Activated naive CD8-positive, alpha-beta T cell treated with anti-CD3 and anti-CD28 coated beads, Interleukin-2, amount 10 ng/mL, durations not matched to agents 7 days and 5 days (primary cell): ENCODE measurements at regions not wholly inside any gene's neighbourhood (a gene's known extent, or its start where the extent isn't known, plus 50 kb on each side); places are given as distances from the start of the nearest gene placed in this dataset.

Experiments used
- ATAC-seq: fragments of 150-1000 bp; cut with Tn5 transposase; one replicate; pipeline ENCODE4 v1.10.0; 2021; ENCODE audit warnings: low read depth, moderate library complexity
- POLR2A ChIA-PET: fragments of 350-600 bp; sonication (Branson Sonifier 250); formaldehyde crosslinking; loops from one replicate; lab custom pipeline; 2021; ENCODE audit warnings: antibody characterized with exemption; lab: Charles Lee
- DNase-seq: peaks from one replicate; pipeline ENCODE4 v3.0.0; 2021
- H3K27ac Mint-ChIP-seq: one replicate; pipeline ENCODE4 v1.8.0; 2022; ENCODE audit warnings: mild to moderate bottlenecking, mixed read lengths
- H3K27me3 Mint-ChIP-seq: one replicate; pipeline ENCODE4 v1.8.0; 2022; ENCODE audit warnings: mild to moderate bottlenecking, moderate library complexity, mixed read lengths
- H3K36me3 Mint-ChIP-seq: one replicate; pipeline ENCODE4 v1.8.0; 2021; ENCODE audit warnings: mild to moderate bottlenecking, mixed read lengths
- H3K4me1 Mint-ChIP-seq: one replicate; pipeline ENCODE4 v1.8.0; 2021; ENCODE audit warnings: mixed read lengths
- H3K4me3 Mint-ChIP-seq: one replicate; pipeline ENCODE4 v1.8.0; 2022; ENCODE audit warnings: mild to moderate bottlenecking, moderate library complexity, mixed read lengths
- H3K9me3 Mint-ChIP-seq: one replicate; pipeline ENCODE4 v1.8.0; 2021; ENCODE audit warnings: mixed read lengths

DNA sequence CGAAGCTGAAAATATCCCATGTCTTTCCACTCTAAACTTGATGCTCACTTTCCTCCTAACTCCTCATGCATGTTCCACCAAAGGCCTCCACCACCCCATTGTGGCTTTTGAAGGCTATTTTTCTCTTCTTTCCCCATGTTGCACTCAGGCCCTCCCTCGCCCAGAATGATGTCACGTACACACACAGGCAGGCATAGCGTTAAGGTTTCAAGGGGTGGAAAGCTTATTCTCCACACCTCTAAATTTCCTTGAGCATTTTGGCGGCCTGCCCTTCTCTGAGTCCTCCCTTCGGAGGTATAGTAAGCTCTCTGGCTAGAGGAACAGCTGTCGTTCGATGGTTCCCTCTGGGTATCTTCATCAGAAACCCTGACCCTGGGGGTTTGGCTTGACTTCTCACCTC, 673.5 kb downstream of the ACTL7B start:
- POLR2A ChIA-PET = no interaction called here
- Mint-ChIP-seq H3K27ac (no peak overlapping the region), H3K36me3 (no peaks in the 10 kb centered on the region), H3K27me3 (no peaks in the 10 kb centered on the region), H3K9me3 (no peaks in the 10 kb centered on the region), H3K4me1 (no peaks in the 10 kb centered on the region), H3K4me3 (no peak overlapping the region)
- no peak for ATAC-seq
- no peak for DNase-seq

DNA sequence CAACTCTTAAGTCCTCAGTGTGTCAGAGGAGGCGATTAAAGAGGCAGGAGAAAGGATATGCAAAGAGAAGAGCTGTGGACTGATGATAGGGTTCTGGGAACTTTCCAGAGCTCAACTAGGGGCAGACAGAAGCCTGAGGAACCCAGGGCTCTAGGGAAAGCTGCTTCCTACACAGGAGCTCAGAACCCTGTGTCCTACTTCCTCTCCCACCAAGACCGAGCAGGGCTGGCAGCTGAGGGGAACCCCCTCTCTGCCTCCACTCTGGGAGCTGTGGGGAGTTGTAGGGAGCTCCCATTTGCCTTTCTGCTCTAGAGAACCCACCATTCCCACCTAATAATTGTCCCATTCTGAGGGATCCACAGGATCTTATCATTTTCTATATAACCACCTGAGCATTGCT, 674.3 kb downstream of the ACTL7B start:
- DNase-seq (no peak), ATAC-seq (no peak)
- no peaks in the 10 kb centered on the region for H3K4me1 Mint-ChIP-seq
- H3K27ac Mint-ChIP-seq = no peak overlapping the region
- no peak overlapping the region for H3K4me3 Mint-ChIP-seq
- no peaks in the 10 kb centered on the region for H3K27me3 Mint-ChIP-seq
- POLR2A ChIA-PET = no interaction called here
- no peaks in the 10 kb centered on the region for H3K36me3 Mint-ChIP-seq
- H3K9me3 Mint-ChIP-seq = no peaks in the 10 kb centered on the region

DNA sequence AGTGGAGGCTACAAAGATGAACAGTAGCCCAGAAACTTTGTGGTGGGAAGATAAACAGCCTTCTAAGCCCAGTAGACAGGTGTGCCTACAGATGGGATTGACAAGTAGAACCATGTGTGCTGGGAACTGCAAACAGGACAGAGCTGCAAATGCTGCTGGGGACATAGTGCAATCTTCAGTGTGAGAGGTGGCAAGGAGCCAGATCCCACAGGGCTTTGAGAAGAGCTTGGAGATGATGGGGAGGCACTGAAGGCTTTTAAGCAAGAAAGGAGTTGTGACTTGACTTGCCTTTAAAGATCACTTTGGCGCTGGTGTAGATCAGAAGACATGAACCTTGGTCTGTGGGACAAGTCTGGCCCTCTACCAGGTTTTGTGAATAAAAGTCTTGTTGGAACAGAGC, 675.2 kb downstream of the ACTL7B start:
- H3K4me1 Mint-ChIP-seq = no peaks in the 10 kb centered on the region
- POLR2A ChIA-PET = no interaction called here
- no peak overlapping the region for H3K4me3 Mint-ChIP-seq
- H3K36me3 Mint-ChIP-seq = no peaks in the 10 kb centered on the region
- no peak overlapping the region for H3K27ac Mint-ChIP-seq
- no peak for DNase-seq
- ATAC-seq = no peak
- no peaks in the 10 kb centered on the region for H3K9me3 Mint-ChIP-seq
- no peaks in the 10 kb centered on the region for H3K27me3 Mint-ChIP-seq

DNA sequence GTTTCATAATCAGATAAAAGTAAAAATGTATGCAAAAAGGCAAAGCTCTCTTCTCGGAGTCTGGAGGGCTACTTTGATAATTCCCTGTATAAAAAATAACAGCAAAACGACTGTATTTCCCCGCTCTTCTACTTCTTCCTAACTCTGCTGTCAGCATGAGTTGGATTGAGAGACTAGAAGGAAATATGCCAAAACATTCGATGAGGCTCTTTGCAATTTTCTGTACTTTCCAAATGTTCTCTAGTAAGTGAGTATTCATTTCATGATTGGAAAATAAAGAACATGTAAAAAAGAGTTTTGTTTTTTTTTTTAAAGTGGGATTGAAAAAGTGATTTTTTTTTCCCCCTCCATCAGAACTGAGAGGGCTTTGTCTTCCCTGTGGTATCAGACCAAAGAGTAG, 677.5 kb downstream of the ACTL7B start:
- DNase-seq = no peak
- Mint-ChIP-seq H3K27me3 (no peaks in the 10 kb centered on the region), H3K4me3 (no peak overlapping the region), H3K9me3 (peaks cover 2% of the 10 kb centered on the region), H3K27ac (no peak overlapping the region), H3K36me3 (no peaks in the 10 kb centered on the region), H3K4me1 (no peaks in the 10 kb centered on the region)
- no peak for ATAC-seq
- POLR2A ChIA-PET = no interaction called here

DNA sequence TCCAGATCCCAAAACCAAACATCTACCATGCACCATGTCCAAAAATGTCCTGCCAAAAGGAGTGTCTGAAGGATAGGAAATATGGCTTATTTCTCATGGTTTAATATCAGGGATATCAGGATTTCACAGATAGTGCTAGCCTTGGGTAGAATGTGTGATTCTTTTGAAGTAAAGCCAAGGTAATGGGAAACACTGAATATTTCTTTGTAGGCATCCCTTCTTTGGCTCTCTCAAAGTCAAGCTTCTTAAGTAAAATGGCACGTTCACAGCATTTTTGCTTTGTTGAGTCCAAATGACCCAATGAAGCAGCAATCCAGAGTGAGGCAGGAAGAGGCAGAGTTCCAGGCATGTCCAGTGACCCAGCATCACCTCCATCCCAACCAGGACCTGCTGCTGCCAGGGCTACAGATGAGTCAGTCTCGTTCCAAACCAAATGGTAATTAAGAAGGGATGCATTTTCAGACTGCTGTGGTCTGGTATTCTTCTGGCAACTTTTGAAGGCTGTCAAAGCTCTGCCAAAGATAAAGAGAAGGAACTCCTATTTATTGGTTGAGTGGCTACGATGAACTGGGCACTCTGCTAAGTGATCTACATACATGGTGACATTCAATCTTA, 678.8 kb upstream of the KLF4 start:
- POLR2A ChIA-PET = no interaction called here
- Mint-ChIP-seq H3K4me1 (no peaks in the 10 kb centered on the region), H3K9me3 (peaks cover 12% of the 10 kb centered on the region), H3K27ac (no peak overlapping the region), H3K36me3 (no peaks in the 10 kb centered on the region), H3K4me3 (no peak overlapping the region), H3K27me3 (no peaks in the 10 kb centered on the region)
- no peak for ATAC-seq
- no peak for DNase-seq

DNA sequence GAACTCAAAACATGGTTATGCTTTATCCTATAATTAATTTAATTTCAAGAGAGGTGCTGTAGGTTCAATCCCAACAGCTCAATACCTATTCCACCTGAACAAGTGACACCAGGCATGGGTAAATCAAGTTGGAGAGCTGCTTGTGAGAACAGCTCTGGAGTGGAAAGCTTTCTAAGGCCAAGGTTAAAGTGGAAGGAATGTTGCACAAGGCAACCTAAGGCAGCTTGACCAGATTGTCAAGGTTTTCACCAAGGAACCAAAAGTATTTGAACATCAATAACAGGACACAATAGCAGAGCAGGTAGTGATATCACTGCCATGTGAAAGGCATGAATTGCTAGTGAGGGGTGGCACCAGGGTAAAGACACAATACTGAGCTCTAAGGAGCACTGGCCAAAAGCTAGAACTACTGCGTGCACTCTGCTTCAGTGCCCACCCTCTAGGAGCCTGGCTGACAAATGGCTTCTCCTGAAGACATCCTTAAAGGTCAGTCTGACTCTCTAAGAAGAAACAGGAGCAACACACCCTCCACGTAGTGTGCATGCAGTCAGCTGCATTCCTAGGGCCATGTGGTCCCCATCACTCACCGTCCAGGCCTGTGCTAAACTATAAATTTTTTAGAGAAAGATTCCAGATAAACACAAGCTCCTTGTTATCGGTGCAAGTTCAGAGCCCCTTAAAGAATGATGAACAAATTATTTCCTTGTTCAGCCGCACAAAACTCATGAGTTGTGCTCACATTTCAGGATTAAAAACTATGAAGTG, 677.7 kb upstream of the KLF4 start:
- ATAC-seq (no peak), DNase-seq (no peak)
- Mint-ChIP-seq H3K9me3 (peaks cover 11% of the 10 kb centered on the region), H3K4me3 (no peak overlapping the region), H3K27ac (no peak overlapping the region), H3K4me1 (no peaks in the 10 kb centered on the region), H3K27me3 (no peaks in the 10 kb centered on the region), H3K36me3 (no peaks in the 10 kb centered on the region)
- POLR2A ChIA-PET = no interaction called here

DNA sequence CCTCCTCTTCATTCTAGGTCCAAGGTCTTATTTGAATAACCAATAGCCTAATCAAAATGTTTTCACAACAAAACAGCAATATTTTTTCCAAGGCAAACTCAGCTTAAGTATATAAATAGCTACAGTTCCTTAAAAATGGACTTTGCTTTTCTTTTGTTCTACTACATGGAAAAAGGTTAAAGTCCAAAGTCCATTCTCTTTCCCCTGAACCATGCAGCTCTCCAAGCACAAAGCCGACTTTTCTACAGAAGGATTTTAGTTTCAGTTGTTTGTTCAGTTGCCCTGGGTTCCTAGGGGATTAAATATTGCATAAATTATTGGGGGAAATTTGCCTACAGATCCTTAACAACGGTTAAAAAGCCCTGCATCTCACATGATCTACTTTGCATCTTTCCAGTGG, 677.0 kb upstream of the KLF4 start:
- no peaks in the 10 kb centered on the region for H3K27me3 Mint-ChIP-seq
- no peak for DNase-seq
- H3K36me3 Mint-ChIP-seq = no peaks in the 10 kb centered on the region
- ATAC-seq = no peak
- no peak overlapping the region for H3K4me3 Mint-ChIP-seq
- no peak overlapping the region for H3K27ac Mint-ChIP-seq
- POLR2A ChIA-PET = no interaction called here
- no peaks in the 10 kb centered on the region for H3K4me1 Mint-ChIP-seq
- H3K9me3 Mint-ChIP-seq = peaks cover 11% of the 10 kb centered on the region

DNA sequence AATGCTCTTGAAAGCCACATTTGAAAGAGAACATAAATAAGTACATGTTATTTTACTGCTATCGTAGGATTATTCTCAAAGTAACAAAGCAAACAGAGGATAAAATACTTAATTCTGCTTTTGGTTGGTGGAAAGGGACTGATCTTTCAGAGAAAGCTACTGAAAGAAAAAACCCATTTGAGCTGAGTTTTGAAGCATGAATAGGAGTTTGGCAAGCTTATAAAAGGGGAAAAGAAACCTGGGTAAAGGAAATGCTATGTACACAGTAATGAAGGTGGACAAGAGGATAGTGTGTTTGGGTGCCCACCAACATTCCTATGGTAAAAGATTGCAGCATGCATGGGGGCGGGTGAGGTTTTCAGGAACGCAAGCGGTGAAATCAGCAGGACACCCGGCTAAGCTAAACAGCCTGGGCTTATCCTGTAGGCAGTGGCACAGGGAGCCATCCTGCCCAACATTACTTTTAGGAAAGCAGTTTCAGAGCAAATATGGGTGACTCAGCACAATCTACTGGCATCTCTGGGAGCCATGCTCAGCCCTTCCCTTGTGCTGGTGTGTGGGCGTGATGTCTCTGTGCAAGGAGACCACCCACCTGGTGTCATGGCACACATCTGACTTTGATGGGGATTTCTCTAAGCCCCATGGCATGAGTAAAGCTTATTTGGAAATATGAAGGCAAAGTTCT, 673.9 kb upstream of the KLF4 start:
- no peaks in the 10 kb centered on the region for H3K36me3 Mint-ChIP-seq
- DNase-seq (no peak), ATAC-seq (no peak)
- no peaks in the 10 kb centered on the region for H3K27me3 Mint-ChIP-seq
- no peak overlapping the region for H3K27ac Mint-ChIP-seq
- peaks cover 8% of the 10 kb centered on the region for H3K9me3 Mint-ChIP-seq
- POLR2A ChIA-PET = no interaction called here
- no peaks in the 10 kb centered on the region for H3K4me1 Mint-ChIP-seq
- no peak overlapping the region for H3K4me3 Mint-ChIP-seq

DNA sequence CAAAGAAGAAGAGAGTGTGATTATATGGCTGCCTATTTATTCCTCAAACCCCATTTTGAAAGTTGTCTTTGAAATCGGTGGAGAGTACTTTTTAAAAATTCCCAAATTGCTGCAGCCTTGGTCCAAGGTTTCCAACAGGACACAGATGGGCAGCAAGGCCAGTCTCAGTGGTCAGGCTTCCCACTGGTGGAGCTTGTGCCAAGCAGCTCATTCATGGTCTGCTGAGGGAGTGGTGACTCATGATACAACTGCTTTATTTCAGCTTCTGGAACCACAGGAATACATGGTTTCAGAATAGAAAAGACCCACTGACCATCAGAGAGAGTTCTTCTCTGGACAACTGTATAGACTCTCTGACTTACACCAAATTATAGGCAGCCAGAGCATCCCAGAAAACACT, 673.1 kb upstream of the KLF4 start:
- no peak for DNase-seq
- Mint-ChIP-seq H3K27ac (no peak overlapping the region), H3K9me3 (peaks cover 8% of the 10 kb centered on the region), H3K36me3 (no peaks in the 10 kb centered on the region), H3K27me3 (no peaks in the 10 kb centered on the region), H3K4me1 (no peaks in the 10 kb centered on the region), H3K4me3 (no peak overlapping the region)
- POLR2A ChIA-PET = no interaction called here
- ATAC-seq = no peak

DNA sequence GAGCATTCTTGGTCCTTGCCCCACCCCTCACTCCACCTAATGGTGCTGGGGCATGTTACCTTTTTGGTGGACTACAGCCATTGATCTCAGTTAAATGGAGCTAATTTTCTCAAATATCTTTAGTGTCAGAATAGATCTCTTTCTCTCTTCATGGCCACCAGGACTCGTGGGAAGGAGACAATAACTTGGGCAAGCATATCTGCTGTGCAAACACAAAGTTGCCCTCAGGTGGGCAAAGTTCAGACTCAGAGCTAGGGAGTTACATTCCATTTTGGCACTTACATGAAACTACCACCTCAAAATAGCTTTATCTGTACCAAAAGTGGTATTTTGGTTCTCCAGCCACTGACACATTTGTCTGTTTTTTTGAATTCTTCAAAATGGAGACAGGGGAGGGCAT, 671.9 kb upstream of the KLF4 start:
- no peak for ATAC-seq
- H3K4me3 Mint-ChIP-seq = no peak overlapping the region
- DNase-seq = no peak
- H3K27ac Mint-ChIP-seq = no peak overlapping the region
- H3K27me3 Mint-ChIP-seq = no peaks in the 10 kb centered on the region
- POLR2A ChIA-PET = no interaction called here
- peaks cover 8% of the 10 kb centered on the region for H3K9me3 Mint-ChIP-seq
- no peaks in the 10 kb centered on the region for H3K4me1 Mint-ChIP-seq
- H3K36me3 Mint-ChIP-seq = no peaks in the 10 kb centered on the region

DNA sequence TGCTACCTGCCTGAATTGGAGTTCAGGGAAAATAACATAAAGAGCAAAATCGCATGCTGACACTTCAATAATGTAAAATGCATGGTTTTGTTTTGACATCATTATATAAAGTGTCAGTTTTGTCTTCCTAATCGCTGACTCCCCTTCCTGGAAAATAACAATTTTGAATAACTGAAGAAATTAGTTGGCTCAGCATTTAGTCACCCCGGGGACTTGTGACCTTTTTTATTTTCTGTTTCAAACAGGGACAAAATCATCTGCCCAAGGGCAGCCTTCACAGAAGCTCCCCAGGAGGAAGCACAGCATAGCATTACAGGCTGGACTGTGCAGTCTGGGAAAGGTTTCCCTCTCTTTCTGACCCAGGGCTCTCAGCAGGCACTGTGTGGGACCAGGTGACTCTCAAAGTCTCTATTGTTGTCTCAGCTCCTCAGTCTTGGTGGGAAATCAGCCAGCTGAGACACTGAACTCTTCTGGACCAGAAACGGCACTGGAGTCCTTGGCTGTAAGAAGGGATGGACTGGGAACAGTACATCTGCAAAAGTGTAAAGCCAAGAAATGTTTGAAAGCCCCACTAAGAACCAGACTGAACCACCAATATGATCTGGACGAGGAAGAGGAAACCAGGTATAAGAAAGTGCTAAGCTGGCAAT, 671.3 kb upstream of the KLF4 start:
- Mint-ChIP-seq H3K4me1 (no peaks in the 10 kb centered on the region), H3K27ac (no peak overlapping the region), H3K27me3 (no peaks in the 10 kb centered on the region), H3K36me3 (no peaks in the 10 kb centered on the region), H3K4me3 (no peak overlapping the region), H3K9me3 (peaks cover 8% of the 10 kb centered on the region)
- no peak for ATAC-seq
- POLR2A ChIA-PET = no interaction called here
- DNase-seq = no peak

DNA sequence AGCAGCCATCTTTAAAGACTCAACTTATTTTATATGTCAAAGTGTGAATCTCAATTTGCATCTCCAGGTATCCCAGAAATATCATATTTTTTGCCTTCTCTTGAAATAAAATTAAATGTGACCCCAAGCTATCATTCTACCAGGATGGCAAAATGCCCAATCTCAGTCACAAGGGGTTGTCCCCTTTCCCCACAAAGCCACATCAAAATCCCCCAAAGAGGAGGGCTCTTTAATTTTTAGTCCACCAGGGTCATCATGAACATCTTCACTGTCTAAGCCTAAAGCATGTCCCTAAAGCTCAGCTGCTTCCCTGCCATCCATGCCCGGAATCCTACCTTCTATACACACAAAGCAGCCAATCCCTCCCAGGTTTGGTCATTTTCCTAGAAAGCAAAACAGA, 670.5 kb upstream of the KLF4 start:
- Mint-ChIP-seq H3K27me3 (no peaks in the 10 kb centered on the region), H3K4me1 (no peaks in the 10 kb centered on the region), H3K36me3 (no peaks in the 10 kb centered on the region), H3K27ac (no peak overlapping the region), H3K4me3 (no peak overlapping the region), H3K9me3 (peaks cover 4% of the 10 kb centered on the region)
- ATAC-seq (no peak), DNase-seq (no peak)
- POLR2A ChIA-PET = no interaction called here

DNA sequence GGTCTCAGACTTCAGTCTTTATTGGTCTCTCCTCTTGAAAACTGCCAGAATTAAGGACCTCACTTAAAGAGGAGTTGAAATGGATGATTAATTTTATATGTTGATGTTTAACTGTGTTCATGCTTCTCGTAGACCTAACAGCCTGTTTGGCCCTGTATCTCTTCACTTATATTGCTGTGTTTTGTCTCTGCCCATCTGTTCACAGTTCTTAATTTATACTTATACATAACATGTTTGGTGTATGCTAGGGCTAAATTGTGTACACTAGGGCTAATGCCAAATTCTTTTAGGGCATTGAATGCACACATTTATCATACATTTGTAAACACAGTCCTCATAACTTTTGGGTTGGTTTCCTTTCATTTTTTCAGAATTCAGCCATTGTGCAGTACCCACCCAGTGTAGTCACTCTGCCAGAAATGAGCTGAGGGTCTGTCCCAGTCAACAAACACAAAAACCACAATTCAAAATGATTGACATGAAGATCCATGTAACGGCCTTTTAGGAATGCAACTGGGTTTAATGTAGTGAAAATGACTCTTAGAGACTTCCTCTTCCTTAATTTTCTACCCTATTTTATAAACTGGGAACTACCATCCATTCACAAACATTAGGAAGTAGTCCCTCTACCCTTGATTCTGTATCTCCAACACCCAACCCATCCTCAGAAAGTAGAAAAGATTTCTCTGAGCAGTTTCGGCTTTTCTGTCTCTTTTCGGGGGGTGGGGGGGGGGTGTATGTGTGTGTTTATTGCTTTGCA, 668.8 kb upstream of the KLF4 start:
- Mint-ChIP-seq H3K4me3 (no peak overlapping the region), H3K27ac (no peak overlapping the region), H3K4me1 (no peaks in the 10 kb centered on the region), H3K36me3 (no peaks in the 10 kb centered on the region), H3K9me3 (no peaks in the 10 kb centered on the region), H3K27me3 (no peaks in the 10 kb centered on the region)
- no peak for DNase-seq
- POLR2A ChIA-PET = no interaction called here
- no peak for ATAC-seq
